SK-N-MC (cell line): ENCODE measurements at regions not wholly inside any gene's neighbourhood (a gene's known extent, or its start where the extent isn't known, plus 50 kb on each side); places are given as distances from the start of the nearest gene placed in this dataset.

Source experiments
- DNase-seq: peaks from one replicate; pipeline ENCODE4 v3.0.0-alpha.2; 2011; ENCODE audit warnings: low read depth, low spot score
- H3K27ac ChIP-seq: fragments of 200-600 bp; sonication (generic); 2 replicates; pipeline ENCODE4 v1.5.1; 2016; ENCODE audit warnings: mixed run types
- H3K36me3 ChIP-seq: fragments of 200-600 bp; sonication (generic); 2 replicates; pipeline ENCODE4 v1.6.1; 2017; ENCODE audit warnings: antibody characterized with exemption, low read length, mixed read lengths; ENCODE audit not compliant: insufficient read depth
- H3K4me3 ChIP-seq: fragments of 200-600 bp; sonication (generic); 2 replicates; pipeline ENCODE4 v1.5.1; 2016
- H3K9ac ChIP-seq: fragments of 200-600 bp; sonication (generic); 2 replicates; pipeline ENCODE4 v1.8.0; 2017; ENCODE audit warnings: mixed run types, mixed read lengths; ENCODE audit not compliant: insufficient read length
- H3K9me3 ChIP-seq: fragments of 200-600 bp; sonication (generic); 2 replicates; pipeline ENCODE4 v1.6.1; 2017; ENCODE audit warnings: low read depth, mild to moderate bottlenecking, antibody characterized with exemption, low read length, moderate library complexity, mixed read lengths
- EZH2 ChIP-seq: fragments of 200-600 bp; sonication (generic); IDR thresholded peaks from one replicate; pipeline ENCODE4 v1.6.1; 2017; ENCODE audit warnings: antibody characterized with exemption
- FOXP2 ChIP-seq: optimal IDR thresholded peaks from 2 replicates; pipeline ENCODE3; 2011; ENCODE audit warnings: mild to moderate bottlenecking, moderate library complexity; ENCODE audit not compliant: insufficient read depth; ENCODE audit errors: extremely low read length, control extremely low read depth
- POLR2AphosphoS5 ChIP-seq: IDR thresholded peaks from 2 replicates; pipeline ENCODE4 v1.6.1; 2012; ENCODE audit warnings: mild to moderate bottlenecking, low read depth, low read length, borderline replicate concordance

- Histone ChIP-seq H3K36me3 (no peaks in the 10 kb centered on the region), H3K27ac (no peak overlapping the region), H3K9me3 (no peaks in the 10 kb centered on the region), H3K4me3 (no peak overlapping the region), H3K9ac (no peak overlapping the region)
- TF ChIP-seq EZH2: no peak
- no peak for TF ChIP-seq POLR2AphosphoS5
- TF ChIP-seq FOXP2: no peak
- DNase-seq: no peak
Observed at GRCh38 chr1:219269171-219269570, 95.5 kb downstream of the LYPLAL1 start.

GRCh38 chr1:219266524-219266923, 92.8 kb downstream of the LYPLAL1 start:
- Histone ChIP-seq H3K27ac (no peak overlapping the region), H3K9ac (no peak overlapping the region), H3K36me3 (no peaks in the 10 kb centered on the region), H3K9me3 (no peaks in the 10 kb centered on the region), H3K4me3 (no peak overlapping the region)
- TF ChIP-seq FOXP2 (no peak), EZH2 (no peak), POLR2AphosphoS5 (no peak)
- no peak for DNase-seq

- TF ChIP-seq FOXP2 (no peak), POLR2AphosphoS5 (no peak), EZH2 (no peak)
- DNase-seq: no peak
- H3K9ac ChIP-seq: no peak overlapping the region
- no peak overlapping the region for H3K27ac ChIP-seq
- H3K4me3 ChIP-seq: no peak overlapping the region
- no peaks in the 10 kb centered on the region for H3K36me3 ChIP-seq
- no peaks in the 10 kb centered on the region for H3K9me3 ChIP-seq
Observed at GRCh38 chr1:219265026-219265515, 91.4 kb downstream of the LYPLAL1 start.

- Histone ChIP-seq H3K4me3 (no peak overlapping the region), H3K27ac (no peak overlapping the region), H3K9me3 (no peaks in the 10 kb centered on the region), H3K36me3 (no peaks in the 10 kb centered on the region), H3K9ac (no peak overlapping the region)
- no peak for TF ChIP-seq FOXP2
- TF ChIP-seq EZH2: no peak
- no peak for TF ChIP-seq POLR2AphosphoS5
- no peak for DNase-seq
Observed at GRCh38 chr1:219264561-219264960, 90.9 kb downstream of the LYPLAL1 start.
